ENCODE measurements at regions not wholly inside any gene's neighbourhood (a gene's known extent, or its start where the extent isn't known, plus 50 kb on each side); places are given as distances from the start of the nearest gene placed in this dataset.

- ChIA-PET CTCF (no interaction called here), POLR2A (no interaction called here)
- H3K27ac ChIP-seq (ENCODE audit: low read length), result no peak overlapping the region
- ATAC-seq, result no peak
- no peaks in the 10 kb centered on the region for H3K4me1 ChIP-seq (ENCODE audit: control insufficient read depth, insufficient read depth, low read length)
- no peak overlapping the region for H3K4me3 ChIP-seq (ENCODE audit: low read depth in 2 of 2, low read length in 2 of 2)
- in situ Hi-C loops (cut with HindIII; ENCODE audit: low pct_unique_long_range_greater_than_20kb, low sequenced_read_pairs), result no loop called here
- no peak for TF ChIP-seq CTCF (IDR thresholded peaks at IDR 0.05)
- no peak for TF ChIP-seq POLR2AphosphoS5 (IDR thresholded peaks at IDR 0.05; ENCODE audit: low read depth, low read length)
- TF ChIP-seq SIN3A (IDR thresholded peaks at IDR 0.05; ENCODE audit: borderline replicate concordance, insufficient read depth, low read depth, low read length), result no peak
- no peak for TF ChIP-seq TCF7L2 (IDR thresholded peaks at IDR 0.05; ENCODE audit: low read depth, low read length)
- TF ChIP-seq REST (IDR thresholded peaks at IDR 0.05; ENCODE audit: insufficient read depth in 1 of 2, low read depth in 2 of 2, low read length in 1 of 2), result no peak
- H3K27me3 ChIP-seq (ENCODE audit: control insufficient read depth, insufficient read depth, low read length), result no peaks in the 10 kb centered on the region
- BruUV-seq (replicated peaks), result no TSS peak
- intact Hi-C loops (cut with micrococcal nuclease; ENCODE audit: unreplicated experiment), result no loop called here
- H3K9me3 ChIP-seq (ENCODE audit: control insufficient read depth, insufficient read depth, low read depth, low read length), result no peaks in the 10 kb centered on the region
- no peak for DNase-seq (ENCODE audit: low read depth, low spot score)
- no peaks in the 10 kb centered on the region for H3K36me3 ChIP-seq (ENCODE audit: control insufficient read depth, insufficient read depth, low read length)
Measured at GRCh38 chr15:37572401-37572800, 362.0 kb upstream of the TMCO5A start.

- TF ChIP-seq SIN3A (IDR thresholded peaks at IDR 0.05; ENCODE audit: borderline replicate concordance, insufficient read depth, low read depth, low read length) (no peak), CTCF (IDR thresholded peaks at IDR 0.05) (no peak), TCF7L2 (IDR thresholded peaks at IDR 0.05; ENCODE audit: low read depth, low read length) (no peak)
- no peaks in the 10 kb centered on the region for H3K4me1 ChIP-seq (ENCODE audit: control insufficient read depth, insufficient read depth, low read length)
- in situ Hi-C loops (cut with HindIII; ENCODE audit: low pct_unique_long_range_greater_than_20kb, low sequenced_read_pairs) (no loop called here), intact Hi-C loops (cut with micrococcal nuclease; ENCODE audit: unreplicated experiment) (no loop called here)
- ChIA-PET POLR2A (no interaction called here), CTCF (no interaction called here)
- no peak for ATAC-seq
- H3K27ac ChIP-seq (ENCODE audit: low read length), result no peak overlapping the region
- no peaks in the 10 kb centered on the region for H3K9me3 ChIP-seq (ENCODE audit: control insufficient read depth, insufficient read depth, low read depth, low read length)
- no peak for DNase-seq (ENCODE audit: low read depth, low spot score)
- no peaks in the 10 kb centered on the region for H3K36me3 ChIP-seq (ENCODE audit: control insufficient read depth, insufficient read depth, low read length)
- H3K27me3 ChIP-seq (ENCODE audit: control insufficient read depth, insufficient read depth, low read length), result no peaks in the 10 kb centered on the region
- BruUV-seq (replicated peaks), result no TSS peak
- H3K4me3 ChIP-seq (ENCODE audit: low read depth in 2 of 2, low read length in 2 of 2), result no peak overlapping the region
Measured at GRCh38 chr15:37574985-37575384, 359.5 kb upstream of the TMCO5A start.

- H3K4me3 ChIP-seq (ENCODE audit: low read depth in 2 of 2, low read length in 2 of 2), result no peak overlapping the region
- ChIA-PET CTCF (no interaction called here), POLR2A (no interaction called here)
- in situ Hi-C loops (cut with HindIII; ENCODE audit: low pct_unique_long_range_greater_than_20kb, low sequenced_read_pairs), result no loop called here
- no TSS peak for BruUV-seq (replicated peaks)
- TF ChIP-seq CTCF (IDR thresholded peaks at IDR 0.05) (no peak), TCF7L2 (IDR thresholded peaks at IDR 0.05; ENCODE audit: low read depth, low read length) (no peak), POLR2AphosphoS5 (IDR thresholded peaks at IDR 0.05; ENCODE audit: low read depth, low read length) (no peak), REST (IDR thresholded peaks at IDR 0.05; ENCODE audit: insufficient read depth in 1 of 2, low read depth in 2 of 2, low read length in 1 of 2) (no peak), SIN3A (IDR thresholded peaks at IDR 0.05; ENCODE audit: borderline replicate concordance, insufficient read depth, low read depth, low read length) (no peak)
- H3K9me3 ChIP-seq (ENCODE audit: control insufficient read depth, insufficient read depth, low read depth, low read length), result no peaks in the 10 kb centered on the region
- H3K4me1 ChIP-seq (ENCODE audit: control insufficient read depth, insufficient read depth, low read length), result no peaks in the 10 kb centered on the region
- no peaks in the 10 kb centered on the region for H3K27me3 ChIP-seq (ENCODE audit: control insufficient read depth, insufficient read depth, low read length)
- DNase-seq (ENCODE audit: low read depth, low spot score), result no peak
- intact Hi-C loops (cut with micrococcal nuclease; ENCODE audit: unreplicated experiment), result no loop called here
- no peak for ATAC-seq
- H3K36me3 ChIP-seq (ENCODE audit: control insufficient read depth, insufficient read depth, low read length), result no peaks in the 10 kb centered on the region
- H3K27ac ChIP-seq (ENCODE audit: low read length), result no peak overlapping the region
Measured at GRCh38 chr15:37576952-37577351, 357.5 kb upstream of the TMCO5A start.

Measured in Panc1 (cell line).